GM12878 (cell line): ENCODE measurements at regions not wholly inside any gene's neighbourhood (a gene's known extent, or its start where the extent isn't known, plus 50 kb on each side); places are given as distances from the start of the nearest gene placed in this dataset.

Source experiments
- CREB1 ChIP-seq: IDR thresholded peaks from 2 replicates; pipeline ENCODE4 v1.6.1; 2012; ENCODE audit warnings: low read depth, mild to moderate bottlenecking, inconsistent platforms
- CREM ChIP-seq: IDR thresholded peaks from 2 replicates; pipeline ENCODE4 v1.6.1; 2014; ENCODE audit warnings: antibody characterized with exemption, low read depth
- CTCF ChIP-seq, 3 experiments: IDR thresholded peaks in 2 of 3; conservative IDR thresholded peaks in 1 of 3; 2 replicates each; pipeline ENCODE4 v1.5.1; 2011; ENCODE audit warnings: low read depth in 3 of 3, low read length in 3 of 3, mild to moderate bottlenecking in 3 of 3, control low read depth in 2 of 3, moderate library complexity in 2 of 3, inconsistent platforms in 1 of 3, mixed read lengths in 1 of 3; ENCODE audit not compliant: control insufficient read depth in 2 of 3, insufficient read depth in 1 of 3; ENCODE audit errors: extremely low read depth in 1 of 3
- E2F4 ChIP-seq: IDR thresholded peaks from 2 replicates; pipeline ENCODE4 v1.6.1; 2012; ENCODE audit warnings: low read depth, low read length, improper control_type of control experiment
- EP300 ChIP-seq, 2 experiments: fragments of 150-350 bp in 1 of 2; IDR thresholded peaks; 2 replicates each; pipeline ENCODE4 v1.6.1; 2011 to 2012; ENCODE audit warnings: low read depth in 2 of 2, low read length in 2 of 2, borderline replicate concordance in 1 of 2, improper control_type of control experiment in 1 of 2, inconsistent platforms in 1 of 2; ENCODE audit not compliant: control insufficient read depth in 1 of 2
- EZH2 ChIP-seq: IDR thresholded peaks from 2 replicates; pipeline ENCODE4 v1.6.1; 2012; ENCODE audit warnings: low read depth, mild to moderate bottlenecking, control low read depth, inconsistent platforms, low read length, borderline replicate concordance; ENCODE audit not compliant: control insufficient read depth
- FOXM1 ChIP-seq: IDR thresholded peaks from 2 replicates; pipeline ENCODE4 v1.6.1; 2012; ENCODE audit warnings: low read depth, mild to moderate bottlenecking, inconsistent platforms, low read length, moderate library complexity
- LARP7 ChIP-seq: fragments of 450-650 bp; IDR thresholded peaks from 2 replicates; pipeline ENCODE4 v1.6.1; 2017; ENCODE audit warnings: mild to moderate bottlenecking
- NR2C2 ChIP-seq: IDR thresholded peaks from 2 replicates; pipeline ENCODE4 v1.6.1; 2011; ENCODE audit warnings: borderline replicate concordance, low read depth; ENCODE audit not compliant: control insufficient read depth, insufficient read length
- POLR2AphosphoS2 ChIP-seq: IDR thresholded peaks from 2 replicates; pipeline ENCODE4 v1.6.1; 2011; ENCODE audit warnings: low read depth, mild to moderate bottlenecking, low read length, improper control_type of control experiment, moderate library complexity
- POLR2AphosphoS5 ChIP-seq: IDR thresholded peaks from 2 replicates; pipeline ENCODE4 v1.6.1; 2011; ENCODE audit warnings: mild to moderate bottlenecking, low read length, inconsistent platforms
- RELA ChIP-seq: fragments of 450-650 bp; IDR thresholded peaks from 2 replicates; pipeline ENCODE4 v1.8.0; 2014; ENCODE audit warnings: borderline replicate concordance; ENCODE audit not compliant: partially characterized antibody
- SIX5 ChIP-seq: IDR thresholded peaks from 2 replicates; pipeline ENCODE4 v1.6.1; 2011; ENCODE audit warnings: mild to moderate bottlenecking, low read depth, low read length, moderate library complexity; ENCODE audit not compliant: severe bottlenecking
- TARDBP ChIP-seq: IDR thresholded peaks from 2 replicates; pipeline ENCODE4 v1.6.1; 2016; ENCODE audit warnings: borderline replicate concordance

- no peak for TF ChIP-seq CTCF (IDR thresholded peaks at IDR 0.05 in 2 of 3, conservative IDR thresholded peaks at IDR 0.05 in 1 of 3; ENCODE audit: control insufficient read depth in 2 of 3, extremely low read depth in 1 of 3, insufficient read depth in 1 of 3, low read depth in 3 of 3, low read length in 3 of 3)
- TF ChIP-seq RELA = no peak
- TF ChIP-seq FOXM1 = no peak
- TF ChIP-seq EZH2 = no peak
- TF ChIP-seq E2F4 = no peak
- TF ChIP-seq POLR2AphosphoS2 = no peak
- no peak for TF ChIP-seq POLR2AphosphoS5
- TF ChIP-seq TARDBP = no peak
- no peak for TF ChIP-seq CREM
- TF ChIP-seq NR2C2 = no peak
- TF ChIP-seq EP300 (IDR thresholded peaks at IDR 0.05; ENCODE audit: borderline replicate concordance in 1 of 2, control insufficient read depth in 1 of 2, low read depth in 2 of 2, low read length in 2 of 2) = no peak
- no peak for TF ChIP-seq CREB1
- no peak for TF ChIP-seq SIX5
- TF ChIP-seq LARP7 = no peak
Measured at GRCh38 chr3:194885766-194886165, 200.1 kb downstream of the FAM43A start.
